ENCODE measurements at regions not wholly inside any gene's neighbourhood (a gene's known extent, or its start where the extent isn't known, plus 50 kb on each side); places are given as distances from the start of the nearest gene placed in this dataset.

DNA sequence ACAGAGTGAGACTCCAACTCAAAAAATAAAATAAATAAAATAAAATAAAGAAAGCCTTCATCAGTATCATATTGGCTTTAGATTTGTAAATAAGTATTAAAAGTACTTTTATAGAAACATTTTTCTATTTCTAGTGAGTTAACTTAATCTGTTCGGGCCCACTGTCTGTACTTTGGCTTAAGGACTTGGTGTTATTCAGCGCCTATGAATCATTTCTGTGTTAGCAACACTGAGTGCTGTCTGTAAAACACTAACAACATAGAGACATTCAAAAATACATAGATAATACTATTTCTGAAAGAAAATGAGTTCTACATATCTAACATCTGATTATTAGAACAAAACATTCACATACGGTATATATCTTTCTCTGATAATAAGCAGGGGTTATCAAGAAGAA is 221.5 kb upstream of the CDH19 start:
- H3K27ac ChIP-seq: no peak overlapping the region
- DNase-seq: no peak
- in situ Hi-C loops (cut with HindIII; ENCODE audit: low pct_ligation_motif_present, low sequenced_read_pairs): no loop called here
- no peaks in the 10 kb centered on the region for H3K27me3 ChIP-seq (replicated peaks)
- TF ChIP-seq CTCF (IDR thresholded peaks at IDR 0.05; ENCODE audit: low read depth, low read length, missing control alignments): no peak
- no peaks in the 10 kb centered on the region for H3K36me3 ChIP-seq (replicated peaks)
- no peak overlapping the region for H3K4me3 ChIP-seq (ENCODE audit: low read depth, low read length)

DNA sequence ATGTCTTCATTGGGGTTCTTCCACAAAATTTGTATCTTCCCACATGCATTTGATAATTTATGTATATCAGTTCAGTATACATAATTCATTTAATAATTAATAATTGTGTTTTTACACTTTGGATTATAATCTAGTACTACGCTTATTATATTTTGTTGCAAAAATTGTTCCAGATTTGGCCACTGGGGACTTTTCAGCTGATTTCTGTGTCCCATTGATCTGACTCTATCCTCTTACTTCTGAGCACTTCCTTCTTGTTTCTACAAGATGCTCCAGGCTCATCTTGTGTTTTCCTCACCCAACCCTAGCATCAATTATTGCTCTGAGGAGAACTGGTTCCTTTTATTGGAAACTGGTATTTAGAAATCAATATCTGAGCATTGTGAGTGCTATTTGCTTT is 215.3 kb upstream of the CDH19 start:
- no peak overlapping the region for H3K27ac ChIP-seq
- in situ Hi-C loops (cut with HindIII; ENCODE audit: low pct_ligation_motif_present, low sequenced_read_pairs): no loop called here

GRCh38 chr18:66813138-66813537 is 209.2 kb upstream of the CDH19 start:
- DNase-seq: no peak
- Histone ChIP-seq H3K27ac (no peak overlapping the region), H3K36me3 (replicated peaks) (no peaks in the 10 kb centered on the region), H3K4me3 (ENCODE audit: low read depth, low read length) (no peak overlapping the region), H3K27me3 (replicated peaks) (no peaks in the 10 kb centered on the region)
- in situ Hi-C loops (cut with HindIII; ENCODE audit: low pct_ligation_motif_present, low sequenced_read_pairs): no loop called here
- no peak for TF ChIP-seq CTCF (IDR thresholded peaks at IDR 0.05; ENCODE audit: low read depth, low read length, missing control alignments)

More for the DNA sequence above, 215.3 kb upstream of the CDH19 start:
- no peaks in the 10 kb centered on the region for H3K27me3 ChIP-seq (replicated peaks)
- TF ChIP-seq CTCF (IDR thresholded peaks at IDR 0.05; ENCODE audit: low read depth, low read length, missing control alignments): peak; percentile 40
- no peak for DNase-seq
- H3K4me3 ChIP-seq (ENCODE audit: low read depth, low read length): no peak overlapping the region
- no peaks in the 10 kb centered on the region for H3K36me3 ChIP-seq (replicated peaks)

DNA sequence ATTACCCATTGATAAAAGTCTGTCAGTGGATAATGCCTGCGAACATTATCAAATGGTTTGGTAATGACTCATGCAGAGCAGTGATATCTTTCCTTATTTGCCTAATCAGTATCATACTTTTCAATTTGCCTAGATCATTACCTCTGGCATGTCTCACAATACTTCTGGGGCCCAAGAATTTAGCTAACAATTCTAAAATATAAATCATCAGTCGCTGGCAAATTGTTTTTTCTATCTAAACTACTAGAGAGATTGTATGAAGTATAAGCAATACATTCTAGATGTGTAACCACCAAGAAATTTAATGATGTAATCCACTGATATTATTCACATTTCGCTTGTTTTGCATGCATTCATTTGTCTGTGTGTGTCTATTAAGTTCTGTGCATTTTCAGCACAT is 191.2 kb upstream of the CDH19 start:
- no peak overlapping the region for H3K27ac ChIP-seq
- no peaks in the 10 kb centered on the region for H3K27me3 ChIP-seq (replicated peaks)
- no peak for TF ChIP-seq CTCF (IDR thresholded peaks at IDR 0.05; ENCODE audit: low read depth, low read length, missing control alignments)
- no peak overlapping the region for H3K4me3 ChIP-seq (ENCODE audit: low read depth, low read length)
- H3K36me3 ChIP-seq (replicated peaks): no peaks in the 10 kb centered on the region
- in situ Hi-C loops (cut with HindIII; ENCODE audit: low pct_ligation_motif_present, low sequenced_read_pairs): no loop called here
- peak; percentile 0 for DNase-seq

- Histone ChIP-seq H3K27ac (no peak overlapping the region), H3K27me3 (replicated peaks) (no peaks in the 10 kb centered on the region), H3K36me3 (replicated peaks) (no peaks in the 10 kb centered on the region), H3K4me3 (ENCODE audit: low read depth, low read length) (no peak overlapping the region)
- in situ Hi-C loops (cut with HindIII; ENCODE audit: low pct_ligation_motif_present, low sequenced_read_pairs): no loop called here
- no peak for TF ChIP-seq CTCF (IDR thresholded peaks at IDR 0.05; ENCODE audit: low read depth, low read length, missing control alignments)
- no peak for DNase-seq
Measured at GRCh38 chr18:66792466-66792865, 188.6 kb upstream of the CDH19 start.

GRCh38 chr18:66780609-66781008 is 176.7 kb upstream of the CDH19 start:
- Histone ChIP-seq H3K27ac (no peak overlapping the region), H3K4me3 (ENCODE audit: low read depth, low read length) (no peak overlapping the region), H3K27me3 (replicated peaks) (no peaks in the 10 kb centered on the region), H3K36me3 (replicated peaks) (no peaks in the 10 kb centered on the region)
- in situ Hi-C loops (cut with HindIII; ENCODE audit: low pct_ligation_motif_present, low sequenced_read_pairs): no loop called here
- DNase-seq: no peak
- no peak for TF ChIP-seq CTCF (IDR thresholded peaks at IDR 0.05; ENCODE audit: low read depth, low read length, missing control alignments)

All from brain microvascular endothelial cell (primary cell).